ENCODE measurements at regions not wholly inside any gene's neighbourhood (a gene's known extent, or its start where the extent isn't known, plus 50 kb on each side); places are given as distances from the start of the nearest gene placed in this dataset.

DNA sequence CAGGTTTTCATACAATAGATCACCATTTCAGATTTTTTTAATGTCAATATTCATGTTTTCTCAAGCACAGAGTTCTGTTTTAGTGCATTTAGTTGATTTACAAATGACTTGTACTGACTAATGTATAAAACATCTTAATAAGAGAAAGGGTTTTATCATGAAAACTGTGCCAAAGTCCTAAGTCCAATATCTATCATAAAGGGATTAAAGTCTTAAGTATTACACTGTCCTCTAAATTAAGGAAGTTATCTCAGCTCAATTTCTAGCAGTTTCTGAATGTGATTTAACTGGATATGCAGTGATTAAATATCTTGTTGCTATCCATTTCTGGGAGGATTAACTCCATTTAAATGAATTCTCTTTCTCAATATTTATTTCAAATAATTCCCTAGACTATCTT, 381.1 kb upstream of the CNTN4 start:
- Histone ChIP-seq H2AFZ (ENCODE audit: low read depth) (no peak overlapping the region), H4K20me1 (ENCODE audit: insufficient read depth) (no peaks in the 10 kb centered on the region), H3K79me2 (ENCODE audit: insufficient read depth) (no peaks in the 10 kb centered on the region), H3K9ac (no peak overlapping the region), H3K36me3 (replicated peaks in 1 of 2; ENCODE audit: control insufficient read depth in 1 of 2, insufficient read depth in 2 of 2, low read length in 1 of 2) (no peaks in the 10 kb centered on the region), H3K27me3 (ENCODE audit: insufficient read depth) (no peaks in the 10 kb centered on the region), H3F3A (replicated peaks; ENCODE audit: insufficient read depth) (no peaks in the 10 kb centered on the region), H3K9me2 (no peaks in the 10 kb centered on the region), H3K9me3 (no peaks in the 10 kb centered on the region), H3K4me1 (ENCODE audit: control insufficient read depth in 1 of 2, insufficient read depth in 2 of 2, low read depth in 1 of 2, low read length in 1 of 2) (no peaks in the 10 kb centered on the region; a peak in 1 of 4 replicates), H3K4me3 (ENCODE audit: low read depth in 2 of 2, low read length in 1 of 2) (no peak overlapping the region), H3K27ac (ENCODE audit: low read depth in 2 of 2, low read length in 1 of 2) (no peak overlapping the region), H3K4me2 (no peak overlapping the region)
- TF ChIP-seq USF2 (IDR thresholded peaks at IDR 0.05; ENCODE audit: borderline replicate concordance, low read depth, low read length) = no peak
- TF ChIP-seq FOXM1 (IDR thresholded peaks at IDR 0.05; ENCODE audit: low read depth) = no peak
- no peak for TF ChIP-seq GABPA (IDR thresholded peaks at IDR 0.05; ENCODE audit: low read depth)
- no peak for TF ChIP-seq NRF1 (IDR thresholded peaks at IDR 0.05; ENCODE audit: low read depth, low read length)
- TF ChIP-seq RCOR1 (IDR thresholded peaks at IDR 0.05; ENCODE audit: low read length) = no peak
- TF ChIP-seq, protein P1, sequence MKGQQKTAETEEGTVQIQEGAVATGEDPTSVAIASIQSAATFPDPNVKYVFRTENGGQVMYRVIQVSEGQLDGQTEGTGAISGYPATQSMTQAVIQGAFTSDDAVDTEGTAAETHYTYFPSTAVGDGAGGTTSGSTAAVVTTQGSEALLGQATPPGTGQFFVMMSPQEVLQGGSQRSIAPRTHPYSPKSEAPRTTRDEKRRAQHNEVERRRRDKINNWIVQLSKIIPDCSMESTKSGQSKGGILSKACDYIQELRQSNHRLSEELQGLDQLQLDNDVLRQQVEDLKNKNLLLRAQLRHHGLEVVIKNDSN (IDR thresholded peaks at IDR 0.05; ENCODE audit: borderline replicate concordance, low read depth) = no peak
- no peak for TF ChIP-seq TEAD4 (IDR thresholded peaks at IDR 0.05; ENCODE audit: borderline replicate concordance, insufficient read depth)
- TF ChIP-seq POLR2AphosphoS5 (IDR thresholded peaks at IDR 0.05; ENCODE audit: low read depth, low read length) = no peak
- no peak for TF ChIP-seq SIN3A (IDR thresholded peaks at IDR 0.05; ENCODE audit: borderline replicate concordance, low read depth, low read length)
- no peak for TF ChIP-seq TAF1 (IDR thresholded peaks at IDR 0.05; ENCODE audit: borderline replicate concordance, low read depth, low read length)
- no peak for TF ChIP-seq ELF1 (IDR thresholded peaks at IDR 0.05)
- TF ChIP-seq, protein P2, sequence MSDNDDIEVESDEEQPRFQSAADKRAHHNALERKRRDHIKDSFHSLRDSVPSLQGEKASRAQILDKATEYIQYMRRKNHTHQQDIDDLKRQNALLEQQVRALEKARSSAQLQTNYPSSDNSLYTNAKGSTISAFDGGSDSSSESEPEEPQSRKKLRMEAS (IDR thresholded peaks at IDR 0.05; ENCODE audit: low read depth) = no peak
- no peak for TF ChIP-seq RXRA (IDR thresholded peaks at IDR 0.05; ENCODE audit: borderline replicate concordance, low read depth)
- TF ChIP-seq RAD21 (IDR thresholded peaks at IDR 0.05; ENCODE audit: low read length) = no peak
- TF ChIP-seq, protein P3, sequence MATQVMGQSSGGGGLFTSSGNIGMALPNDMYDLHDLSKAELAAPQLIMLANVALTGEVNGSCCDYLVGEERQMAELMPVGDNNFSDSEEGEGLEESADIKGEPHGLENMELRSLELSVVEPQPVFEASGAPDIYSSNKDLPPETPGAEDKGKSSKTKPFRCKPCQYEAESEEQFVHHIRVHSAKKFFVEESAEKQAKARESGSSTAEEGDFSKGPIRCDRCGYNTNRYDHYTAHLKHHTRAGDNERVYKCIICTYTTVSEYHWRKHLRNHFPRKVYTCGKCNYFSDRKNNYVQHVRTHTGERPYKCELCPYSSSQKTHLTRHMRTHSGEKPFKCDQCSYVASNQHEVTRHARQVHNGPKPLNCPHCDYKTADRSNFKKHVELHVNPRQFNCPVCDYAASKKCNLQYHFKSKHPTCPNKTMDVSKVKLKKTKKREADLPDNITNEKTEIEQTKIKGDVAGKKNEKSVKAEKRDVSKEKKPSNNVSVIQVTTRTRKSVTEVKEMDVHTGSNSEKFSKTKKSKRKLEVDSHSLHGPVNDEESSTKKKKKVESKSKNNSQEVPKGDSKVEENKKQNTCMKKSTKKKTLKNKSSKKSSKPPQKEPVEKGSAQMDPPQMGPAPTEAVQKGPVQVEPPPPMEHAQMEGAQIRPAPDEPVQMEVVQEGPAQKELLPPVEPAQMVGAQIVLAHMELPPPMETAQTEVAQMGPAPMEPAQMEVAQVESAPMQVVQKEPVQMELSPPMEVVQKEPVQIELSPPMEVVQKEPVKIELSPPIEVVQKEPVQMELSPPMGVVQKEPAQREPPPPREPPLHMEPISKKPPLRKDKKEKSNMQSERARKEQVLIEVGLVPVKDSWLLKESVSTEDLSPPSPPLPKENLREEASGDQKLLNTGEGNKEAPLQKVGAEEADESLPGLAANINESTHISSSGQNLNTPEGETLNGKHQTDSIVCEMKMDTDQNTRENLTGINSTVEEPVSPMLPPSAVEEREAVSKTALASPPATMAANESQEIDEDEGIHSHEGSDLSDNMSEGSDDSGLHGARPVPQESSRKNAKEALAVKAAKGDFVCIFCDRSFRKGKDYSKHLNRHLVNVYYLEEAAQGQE (IDR thresholded peaks at IDR 0.05; ENCODE audit: low read depth, low read length) = no peak
- TF ChIP-seq FOSL2 (IDR thresholded peaks at IDR 0.05; ENCODE audit: borderline replicate concordance, low read depth) = no peak
- no peak for TF ChIP-seq GATA2 (CRISPR knock-in tag; IDR thresholded peaks at IDR 0.05)
- no peak for TF ChIP-seq EZH2phosphoT487 (IDR thresholded peaks at IDR 0.05; ENCODE audit: borderline replicate concordance, low read depth)
- TF ChIP-seq, protein P4, sequence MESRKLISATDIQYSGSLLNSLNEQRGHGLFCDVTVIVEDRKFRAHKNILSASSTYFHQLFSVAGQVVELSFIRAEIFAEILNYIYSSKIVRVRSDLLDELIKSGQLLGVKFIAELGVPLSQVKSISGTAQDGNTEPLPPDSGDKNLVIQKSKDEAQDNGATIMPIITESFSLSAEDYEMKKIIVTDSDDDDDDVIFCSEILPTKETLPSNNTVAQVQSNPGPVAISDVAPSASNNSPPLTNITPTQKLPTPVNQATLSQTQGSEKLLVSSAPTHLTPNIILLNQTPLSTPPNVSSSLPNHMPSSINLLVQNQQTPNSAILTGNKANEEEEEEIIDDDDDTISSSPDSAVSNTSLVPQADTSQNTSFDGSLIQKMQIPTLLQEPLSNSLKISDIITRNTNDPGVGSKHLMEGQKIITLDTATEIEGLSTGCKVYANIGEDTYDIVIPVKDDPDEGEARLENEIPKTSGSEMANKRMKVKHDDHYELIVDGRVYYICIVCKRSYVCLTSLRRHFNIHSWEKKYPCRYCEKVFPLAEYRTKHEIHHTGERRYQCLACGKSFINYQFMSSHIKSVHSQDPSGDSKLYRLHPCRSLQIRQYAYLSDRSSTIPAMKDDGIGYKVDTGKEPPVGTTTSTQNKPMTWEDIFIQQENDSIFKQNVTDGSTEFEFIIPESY (IDR thresholded peaks at IDR 0.05; ENCODE audit: borderline replicate concordance, low read depth) = no peak
- DNase-seq = no peak
- POLR2A ChIA-PET = no interaction called here
- CTCF ChIA-PET = no interaction called here
